ENCODE measurements at regions not wholly inside any gene's neighbourhood (a gene's known extent, or its start where the extent isn't known, plus 50 kb on each side); places are given as distances from the start of the nearest gene placed in this dataset.
"Not testable (repeated sequence)": the region's sequence is repeated elsewhere in the genome, so short reads cannot be mapped to it uniquely, and the experiment has no call there.

GRCh38 chr12:88893801-88894200 lies 313.5 kb upstream of the KITLG start:
- no peak for DNase-seq (ENCODE audit: low read depth in 2 of 2)

- DNase-seq (ENCODE audit: low read depth in 2 of 2) = not testable (repeated sequence)
Observed at GRCh38 chr12:88891434-88891833, 311.2 kb upstream of the KITLG start.

- DNase-seq (ENCODE audit: low read depth in 2 of 2) = no peak
Observed at GRCh38 chr12:88889326-88890110, 309.2 kb upstream of the KITLG start.

GRCh38 chr12:88884600-88884999 lies 304.3 kb upstream of the KITLG start:
- DNase-seq (ENCODE audit: low read depth in 2 of 2) = no peak

GRCh38 chr12:88882662-88883061 lies 302.4 kb upstream of the KITLG start:
- DNase-seq (ENCODE audit: low read depth in 2 of 2) = no peak

GRCh38 chr12:88880051-88880450 lies 299.8 kb upstream of the KITLG start:
- no peak for DNase-seq (ENCODE audit: low read depth in 2 of 2)

- no peak for DNase-seq (ENCODE audit: low read depth in 2 of 2)
Observed at GRCh38 chr12:88878295-88878694, 298.0 kb upstream of the KITLG start.

GRCh38 chr12:88876857-88877256 lies 296.6 kb upstream of the KITLG start:
- DNase-seq (ENCODE audit: low read depth in 2 of 2) = no peak

GRCh38 chr12:88870000-88870737 lies 289.9 kb upstream of the KITLG start:
- DNase-seq (ENCODE audit: low read depth in 2 of 2) = no peak

GRCh38 chr12:88868050-88868449 lies 287.8 kb upstream of the KITLG start:
- no peak for DNase-seq (ENCODE audit: low read depth in 2 of 2)

GRCh38 chr12:88867510-88867909 lies 287.2 kb upstream of the KITLG start:
- DNase-seq (ENCODE audit: low read depth in 2 of 2) = no peak

- no peak for DNase-seq (ENCODE audit: low read depth in 2 of 2)
Observed at GRCh38 chr12:88866881-88867280, 286.6 kb upstream of the KITLG start.

- no peak for DNase-seq (ENCODE audit: low read depth in 2 of 2)
Observed at GRCh38 chr12:88865537-88865936, 285.3 kb upstream of the KITLG start.

- no peak for DNase-seq (ENCODE audit: low read depth in 2 of 2)
Observed at GRCh38 chr12:88860851-88861250, 280.6 kb upstream of the KITLG start.

- no peak for DNase-seq (ENCODE audit: low read depth in 2 of 2)
Observed at GRCh38 chr12:88856201-88856600, 275.9 kb upstream of the KITLG start.

GRCh38 chr12:88855301-88855700 lies 275.0 kb upstream of the KITLG start:
- DNase-seq (ENCODE audit: low read depth in 2 of 2) = no peak

- no peak for DNase-seq (ENCODE audit: low read depth in 2 of 2)
Observed at GRCh38 chr12:88854260-88854659, 274.0 kb upstream of the KITLG start.

- not testable (repeated sequence) for DNase-seq (ENCODE audit: low read depth in 2 of 2)
Observed at GRCh38 chr12:88847246-88847645, 267.0 kb upstream of the KITLG start.

GRCh38 chr12:88844426-88844825 lies 264.2 kb upstream of the KITLG start:
- no peak for DNase-seq (ENCODE audit: low read depth in 2 of 2)

GRCh38 chr12:88842314-88842713 lies 262.0 kb upstream of the KITLG start:
- DNase-seq (ENCODE audit: low read depth in 2 of 2) = no peak

GRCh38 chr12:88839486-88839885 lies 259.2 kb upstream of the KITLG start:
- DNase-seq (ENCODE audit: low read depth in 2 of 2) = no peak

GRCh38 chr12:88836156-88836555 lies 255.9 kb upstream of the KITLG start:
- DNase-seq (ENCODE audit: low read depth in 2 of 2) = no peak

GRCh38 chr12:88834226-88834625 lies 254.0 kb upstream of the KITLG start:
- DNase-seq (ENCODE audit: low read depth in 2 of 2) = no peak
